KG1 (cell line): ENCODE measurements at regions not wholly inside any gene's neighbourhood (a gene's known extent, or its start where the extent isn't known, plus 50 kb on each side); places are given as distances from the start of the nearest gene placed in this dataset.
A peak's percentile ranks its signal among the peaks of the same experiment; 100 is the strongest.
"Not testable (repeated sequence)": the region's sequence is repeated elsewhere in the genome, so short reads cannot be mapped to it uniquely, and the experiment has no call there.

Experiments used
- DNase-seq: peaks from one replicate; lab custom pipeline; 2025; lab: John Stamatoyannopoulos, UW

DNA sequence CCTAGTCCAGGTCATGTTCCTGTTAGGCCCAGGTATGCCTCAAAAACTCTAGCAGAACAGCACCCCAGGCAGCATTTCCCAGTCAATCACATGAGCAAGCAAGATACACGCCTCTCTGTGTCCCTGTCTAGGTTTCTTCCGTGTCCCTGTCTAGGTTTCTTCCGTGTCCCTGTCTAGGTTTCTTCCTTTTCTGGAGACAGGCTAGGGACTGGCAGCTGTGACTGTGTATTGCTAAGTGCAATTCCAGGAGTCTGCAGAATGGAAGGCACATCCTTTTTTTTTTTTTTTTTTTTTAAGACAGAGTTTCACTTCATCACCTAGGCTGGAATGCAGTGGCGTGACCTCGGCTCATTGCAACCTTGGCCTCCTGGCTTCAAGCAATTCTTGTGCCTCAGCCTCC, 77.6 kb downstream of the SETD4 start:
- no peak for DNase-seq

DNA sequence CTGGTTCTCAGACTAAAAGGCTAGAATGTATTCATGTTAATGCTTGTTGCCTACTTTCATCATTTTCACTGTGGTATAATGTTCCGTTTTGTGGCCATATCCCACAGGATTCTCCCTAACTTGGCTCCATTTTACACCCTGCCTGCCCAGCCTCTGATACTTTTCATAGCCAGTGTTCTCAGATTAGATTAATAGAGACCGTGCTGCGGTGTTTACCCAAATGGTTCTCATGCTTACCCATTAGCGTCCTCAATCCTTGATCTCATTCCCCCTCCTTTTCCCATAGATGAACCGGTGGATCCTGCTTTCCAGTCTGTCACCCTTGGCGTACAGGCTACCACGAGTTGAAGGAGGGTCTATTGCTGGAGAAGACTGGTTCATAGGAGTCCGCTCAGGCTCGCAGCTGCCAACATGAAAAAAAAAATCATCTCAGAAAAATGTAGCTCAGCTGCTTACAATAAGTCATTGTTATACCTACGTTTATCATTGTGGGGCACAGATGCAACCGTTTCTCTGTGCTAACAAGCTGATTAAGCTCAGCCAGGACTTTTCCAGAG, 78.7 kb downstream of the SETD4 start:
- DNase-seq = no peak

DNA sequence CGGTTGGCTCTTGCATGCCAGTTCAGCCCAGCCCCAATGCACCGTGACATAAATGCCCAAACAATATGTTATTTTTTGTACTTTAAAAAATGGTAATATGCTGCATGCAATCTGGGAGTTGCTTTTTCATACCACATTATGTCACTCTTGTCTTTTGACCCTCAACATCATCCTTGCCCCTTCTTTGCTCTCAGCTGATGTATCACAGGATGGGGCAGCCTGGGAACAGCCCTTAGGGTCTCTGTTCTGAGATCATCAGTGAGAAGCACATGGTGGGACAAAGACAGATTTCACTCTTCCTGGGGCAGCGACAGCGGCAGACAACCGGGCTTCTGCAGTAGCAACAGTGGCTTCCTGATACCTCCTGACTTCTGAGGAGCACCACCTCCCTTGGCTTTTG, 79.5 kb downstream of the SETD4 start:
- no peak for DNase-seq

DNA sequence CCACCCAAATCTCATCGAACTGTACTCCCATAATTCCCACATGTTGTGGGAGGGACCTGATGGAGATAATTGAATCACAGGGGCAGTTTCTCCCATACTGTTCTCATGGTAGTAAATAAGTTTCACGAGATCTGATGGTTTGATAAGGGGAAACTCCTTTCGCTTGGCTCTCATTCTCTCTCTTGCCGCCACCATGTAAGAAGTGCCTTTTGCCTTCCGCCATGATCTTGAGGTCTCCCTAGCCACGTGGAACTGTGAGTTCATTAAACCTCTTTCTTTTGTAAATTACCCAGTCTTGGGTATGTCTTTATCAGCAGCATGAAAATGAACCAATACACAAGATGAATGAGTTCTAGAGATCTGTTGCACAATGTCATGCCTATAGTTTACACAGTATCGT, 82.5 kb downstream of the SETD4 start:
- not testable (repeated sequence) for DNase-seq

DNA sequence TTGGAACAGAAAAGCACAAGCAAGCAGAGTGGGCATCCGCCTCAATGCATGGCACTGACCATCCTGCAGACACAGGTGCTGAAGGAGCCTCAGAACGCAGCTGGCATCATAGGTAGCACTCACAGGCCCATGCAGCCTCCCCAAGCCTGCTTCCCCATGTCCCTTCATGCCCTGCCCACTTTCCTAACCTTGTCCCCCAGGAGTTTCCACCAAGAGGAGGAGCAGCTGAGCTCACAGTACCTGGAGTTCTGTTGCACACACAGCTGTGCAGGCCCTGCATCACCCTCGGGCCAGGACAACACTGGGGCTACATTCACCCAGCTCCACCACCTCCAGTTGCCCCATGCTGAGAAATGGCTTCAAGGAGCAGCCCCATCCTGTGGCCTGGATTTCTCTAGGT, 83.4 kb downstream of the SETD4 start:
- no peak for DNase-seq

DNA sequence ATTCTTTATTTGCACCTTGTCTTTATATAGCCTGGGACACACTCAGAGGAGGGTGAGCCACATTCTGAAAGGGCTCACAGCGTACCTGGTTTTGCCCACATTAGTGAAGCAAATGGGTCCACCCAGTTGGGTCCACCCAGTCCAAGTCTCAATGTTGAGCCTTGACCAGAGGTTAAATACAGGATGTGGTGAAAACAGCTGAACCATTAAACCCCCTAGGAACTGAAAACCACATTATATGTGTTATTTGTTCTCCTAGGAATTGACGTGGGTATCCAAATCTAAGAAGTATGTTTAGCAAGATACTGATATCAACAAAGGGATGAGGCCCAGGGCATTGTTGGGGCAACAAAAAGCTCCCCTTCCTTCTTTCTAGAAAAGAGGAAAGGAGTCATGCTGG, 83.8 kb downstream of the SETD4 start:
- DNase-seq = no peak

DNA sequence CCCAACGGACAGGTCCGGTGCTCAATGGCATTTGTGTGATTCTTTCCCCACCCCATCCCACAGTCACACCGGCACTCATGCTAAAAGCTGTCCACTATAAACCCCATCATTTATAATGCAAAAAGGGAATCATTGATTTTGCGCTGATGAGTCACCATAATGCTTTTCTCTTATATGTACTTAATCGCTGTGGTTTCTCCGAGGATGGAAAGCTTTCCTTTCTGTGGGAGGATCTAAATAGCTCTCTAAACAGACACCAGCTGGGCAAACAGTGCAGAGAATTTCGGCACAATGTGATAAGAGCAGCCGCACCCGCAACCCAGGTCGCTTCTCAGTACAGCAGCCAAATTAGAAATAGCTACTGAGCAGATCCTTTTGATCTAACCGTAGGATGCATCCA, 85.6 kb downstream of the SETD4 start:
- DNase-seq = no peak

DNA sequence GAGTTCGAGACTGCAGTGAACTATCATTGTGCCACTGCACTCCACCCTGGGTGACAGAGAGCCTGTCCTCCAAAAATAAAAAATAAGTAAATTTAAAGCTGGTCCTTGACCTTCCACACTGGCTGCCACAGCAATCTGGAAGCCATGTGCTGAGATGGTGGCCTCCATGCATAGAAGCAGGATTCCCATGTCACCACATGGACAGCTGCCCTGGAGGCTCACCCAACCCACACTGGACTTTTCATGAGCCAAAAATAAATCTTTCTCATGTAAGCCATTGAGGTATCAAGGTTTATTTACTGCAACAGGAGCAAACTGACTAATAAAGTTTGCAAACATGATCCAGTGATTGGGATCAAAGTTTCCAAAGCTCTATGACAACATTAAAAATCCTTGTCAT, 88.5 kb downstream of the SETD4 start:
- no peak for DNase-seq

DNA sequence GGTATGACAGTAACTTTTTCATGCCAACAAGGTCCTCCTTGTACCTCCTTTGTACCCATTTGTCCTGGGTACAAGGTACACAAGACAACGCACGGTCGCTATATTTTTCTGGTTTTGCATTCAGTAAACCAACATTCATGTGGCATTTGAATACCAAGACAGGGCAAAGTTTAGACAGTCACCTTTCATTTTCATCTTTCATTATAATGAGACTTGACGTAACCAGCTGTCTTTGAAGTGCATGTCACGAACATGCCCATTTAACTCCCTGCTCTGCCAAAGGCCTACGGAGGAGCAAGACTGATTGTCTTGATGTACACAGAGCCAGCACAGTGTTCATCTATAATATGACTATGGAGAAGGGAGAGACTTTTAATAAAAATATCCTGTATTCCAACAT, 91.0 kb downstream of the SETD4 start:
- no peak for DNase-seq

DNA sequence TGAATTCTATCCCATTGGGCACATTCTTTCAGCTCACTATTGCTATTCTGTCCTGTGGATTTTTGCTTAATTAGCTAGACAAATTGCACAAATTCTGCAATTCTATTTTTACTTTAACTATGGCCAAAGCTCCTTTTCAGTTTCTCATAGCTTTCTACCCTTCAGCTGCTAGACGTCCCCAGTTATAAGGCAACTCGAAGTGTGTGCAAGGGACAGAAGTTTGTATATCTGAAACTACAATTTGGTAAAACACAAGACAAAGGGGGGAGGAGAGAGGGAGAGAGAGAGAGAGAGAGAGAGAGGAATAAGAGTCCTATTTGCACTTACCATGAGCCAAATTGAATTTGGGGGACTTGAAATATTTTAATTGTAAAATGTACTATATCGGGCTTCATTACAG, 91.8 kb downstream of the SETD4 start:
- no peak for DNase-seq

DNA sequence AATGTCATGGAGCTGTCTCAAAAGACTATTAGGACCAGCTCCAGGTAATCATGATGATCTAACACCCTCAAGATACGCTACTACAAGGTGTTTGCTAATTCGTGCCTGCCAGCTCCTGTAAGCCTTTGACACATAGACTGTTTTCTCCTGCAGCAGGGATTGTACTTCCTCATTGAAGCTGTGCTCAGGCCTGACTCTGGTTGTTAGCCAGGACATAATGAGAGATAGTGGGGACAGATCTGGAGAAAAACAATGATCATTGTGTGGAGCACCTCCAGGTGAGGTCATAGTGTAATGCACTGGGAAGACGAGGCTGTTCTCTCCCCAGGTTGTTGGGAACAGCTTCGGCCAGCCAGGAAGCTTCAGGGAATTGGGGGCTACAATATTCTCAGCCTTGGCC, 94.6 kb downstream of the SETD4 start:
- no peak for DNase-seq

DNA sequence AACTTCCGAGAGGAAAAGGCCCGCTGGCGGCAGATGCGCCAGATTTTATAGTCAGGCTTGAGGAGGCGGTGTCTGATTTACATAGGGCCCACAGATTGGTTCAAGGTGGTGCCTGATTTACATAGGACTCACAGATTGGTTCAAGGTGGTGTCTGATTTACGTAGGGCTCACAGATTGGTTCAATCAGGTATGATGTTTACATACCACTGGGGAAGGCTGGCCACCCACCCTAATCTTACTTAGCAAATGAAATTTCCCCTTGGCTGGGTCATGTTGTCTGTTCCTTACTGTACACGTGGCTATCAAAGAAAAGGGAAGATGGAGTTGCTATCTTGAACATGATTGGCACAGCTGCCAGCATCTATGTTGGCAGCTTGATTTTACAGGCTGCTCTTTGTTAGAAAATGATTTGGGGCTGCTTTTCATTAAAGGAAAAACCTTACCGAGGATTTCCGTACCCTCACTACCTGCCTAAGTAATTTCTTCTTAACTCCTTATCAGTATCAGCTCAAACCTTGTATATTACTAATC, 96.3 kb downstream of the SETD4 start:
- no peak for DNase-seq

DNA sequence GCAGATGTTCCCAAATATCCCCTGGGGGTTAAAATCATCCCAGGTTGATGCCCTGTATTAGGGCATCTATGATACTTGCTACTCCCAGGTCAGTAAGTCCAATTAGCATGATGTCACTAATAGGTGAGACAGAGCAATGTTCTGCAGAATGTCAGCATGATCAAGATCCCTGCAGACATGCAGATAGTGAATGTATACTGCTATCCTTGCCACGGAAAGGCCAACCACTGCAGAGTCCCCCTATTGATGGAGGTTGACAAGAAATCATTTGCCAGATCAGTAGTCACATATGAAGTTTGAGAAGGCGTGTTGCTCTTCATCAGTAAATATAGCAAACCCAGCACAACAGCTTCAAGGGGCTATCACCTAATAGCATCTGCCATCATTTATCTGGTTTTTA, 97.4 kb downstream of the SETD4 start:
- DNase-seq = no peak

DNA sequence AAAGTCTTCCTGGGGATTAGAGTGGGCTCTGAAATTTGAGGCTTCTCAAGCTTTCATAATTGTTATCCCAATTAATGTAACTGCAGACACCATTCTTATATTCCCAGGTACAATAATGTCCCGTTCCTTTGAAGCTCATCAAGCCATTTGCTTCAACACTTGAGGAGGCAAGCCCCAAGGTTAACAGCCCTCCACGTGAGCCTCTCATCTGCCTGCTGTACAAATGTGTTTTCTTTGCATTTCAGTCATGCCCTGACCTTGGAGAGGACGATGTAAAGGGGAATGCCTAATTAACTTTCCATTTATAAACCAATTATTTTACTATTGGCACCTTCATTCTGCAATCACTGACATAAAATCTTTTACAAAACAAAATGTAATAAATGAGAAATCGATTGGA, 106.3 kb downstream of the SETD4 start:
- no peak for DNase-seq

DNA sequence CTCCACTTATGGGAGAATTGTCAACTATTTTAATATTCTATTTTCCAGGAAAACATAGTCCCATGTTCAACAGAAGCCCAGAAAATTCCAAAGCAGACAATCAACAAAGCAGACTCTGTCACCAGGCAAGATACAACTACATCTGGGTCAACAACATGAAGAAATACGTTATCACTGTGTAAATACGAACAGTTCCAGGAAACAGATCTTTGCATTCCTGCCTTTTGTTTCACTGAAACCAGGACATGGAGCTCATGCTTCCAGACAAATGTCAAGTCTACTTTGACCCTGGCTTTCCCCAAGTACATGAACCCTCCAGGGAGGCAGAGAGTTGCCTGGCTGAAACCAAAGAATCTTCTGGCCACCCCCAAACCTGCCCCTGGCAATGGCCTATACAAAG, 106.7 kb downstream of the SETD4 start:
- no peak for DNase-seq

DNA sequence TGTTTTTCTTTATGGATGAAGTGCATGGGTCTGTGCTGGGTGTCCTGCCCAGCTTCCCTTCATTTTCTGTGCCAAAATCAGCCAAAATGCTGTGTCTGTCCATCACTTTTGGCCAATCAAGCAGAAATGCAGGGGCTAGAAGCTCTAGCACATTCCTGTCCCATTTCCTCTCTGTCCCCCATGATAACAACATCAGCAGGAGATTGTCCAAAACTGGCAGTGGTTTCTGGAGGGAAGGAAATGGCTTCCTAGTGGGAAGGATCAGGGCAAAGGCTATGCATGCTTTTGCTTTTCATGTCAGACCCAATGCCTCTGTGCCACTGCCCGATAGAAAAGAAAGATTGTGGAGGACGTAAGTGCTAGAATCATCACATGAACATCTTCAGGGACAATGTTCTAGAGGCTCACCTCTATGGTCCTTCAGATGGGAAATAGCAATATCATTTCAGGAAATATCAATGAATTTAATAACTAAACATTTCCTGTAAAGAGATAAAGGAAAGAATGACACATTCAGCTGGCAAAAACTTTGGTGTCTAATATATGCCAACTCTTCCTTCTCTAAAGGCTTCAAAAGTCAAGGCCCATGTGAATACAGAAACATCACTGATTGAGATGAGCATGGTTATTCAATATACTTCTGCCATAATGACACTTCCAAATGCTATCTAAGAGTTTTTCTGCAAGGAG, 107.5 kb downstream of the SETD4 start:
- no peak for DNase-seq

DNA sequence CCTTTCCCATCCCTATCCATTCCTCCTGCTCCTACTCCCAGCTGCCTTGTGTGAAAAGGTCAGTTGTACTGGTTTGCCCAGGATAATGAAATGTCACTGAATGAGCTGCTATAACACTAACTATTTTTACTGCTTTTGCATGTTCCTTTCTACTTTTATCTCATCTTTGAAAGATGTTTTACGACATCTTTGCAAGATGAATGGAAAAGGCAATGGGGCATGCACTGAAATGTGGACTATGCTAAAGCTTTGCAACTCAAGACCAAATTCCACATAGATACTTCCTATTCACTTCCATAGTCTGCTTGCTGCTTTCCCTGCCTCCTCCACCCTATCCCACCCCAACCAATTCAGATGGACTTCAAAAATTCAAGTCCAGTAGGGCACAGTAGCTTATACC, 111.3 kb downstream of the SETD4 start:
- DNase-seq = no peak

DNA sequence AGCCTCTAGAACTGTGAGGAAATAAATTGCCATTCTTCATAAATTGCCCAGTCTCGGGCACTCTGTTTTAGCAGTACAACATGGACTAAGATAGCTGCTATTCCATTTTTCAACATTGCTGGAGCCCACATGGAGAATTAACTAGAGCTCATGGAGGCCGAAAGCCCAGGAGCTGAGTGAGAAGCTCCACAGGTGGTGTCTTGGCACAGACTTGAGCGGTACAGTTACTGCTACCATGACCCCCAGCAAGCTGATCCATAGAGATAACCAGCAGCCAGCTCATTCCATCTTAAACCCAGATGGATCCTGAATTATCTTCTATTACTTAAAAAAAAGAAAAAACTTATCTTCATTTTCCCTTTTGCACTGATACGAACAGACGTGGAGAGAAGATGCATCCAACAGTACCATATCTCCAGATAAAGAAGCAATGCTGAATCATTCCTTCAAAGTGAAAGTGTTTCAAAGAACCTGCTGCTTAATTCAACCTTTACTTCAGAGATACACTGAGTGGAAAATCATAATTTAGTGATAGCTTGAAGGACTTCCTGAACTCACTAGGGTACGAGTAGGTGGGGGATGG, 115.1 kb downstream of the SETD4 start:
- DNase-seq = no peak

DNA sequence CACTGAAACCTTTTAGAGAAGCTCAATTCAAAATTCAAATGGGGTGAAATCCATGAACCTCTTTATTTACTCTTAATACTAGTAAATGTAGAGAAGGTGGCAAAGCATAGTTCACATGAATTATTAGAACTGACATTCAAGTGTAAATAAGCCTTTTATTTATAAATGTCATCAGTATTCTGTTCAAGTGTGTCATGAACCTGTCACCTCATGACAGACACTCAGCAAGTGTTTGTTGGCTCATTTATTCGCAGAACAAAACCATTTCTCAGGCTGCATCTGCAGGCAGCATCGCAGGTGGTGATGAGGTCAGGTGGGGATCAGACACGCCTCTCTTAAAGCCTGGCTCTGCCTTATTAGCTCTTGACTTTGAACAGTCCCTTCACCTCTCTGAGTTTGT, 116.6 kb downstream of the SETD4 start:
- DNase-seq = no peak

DNA sequence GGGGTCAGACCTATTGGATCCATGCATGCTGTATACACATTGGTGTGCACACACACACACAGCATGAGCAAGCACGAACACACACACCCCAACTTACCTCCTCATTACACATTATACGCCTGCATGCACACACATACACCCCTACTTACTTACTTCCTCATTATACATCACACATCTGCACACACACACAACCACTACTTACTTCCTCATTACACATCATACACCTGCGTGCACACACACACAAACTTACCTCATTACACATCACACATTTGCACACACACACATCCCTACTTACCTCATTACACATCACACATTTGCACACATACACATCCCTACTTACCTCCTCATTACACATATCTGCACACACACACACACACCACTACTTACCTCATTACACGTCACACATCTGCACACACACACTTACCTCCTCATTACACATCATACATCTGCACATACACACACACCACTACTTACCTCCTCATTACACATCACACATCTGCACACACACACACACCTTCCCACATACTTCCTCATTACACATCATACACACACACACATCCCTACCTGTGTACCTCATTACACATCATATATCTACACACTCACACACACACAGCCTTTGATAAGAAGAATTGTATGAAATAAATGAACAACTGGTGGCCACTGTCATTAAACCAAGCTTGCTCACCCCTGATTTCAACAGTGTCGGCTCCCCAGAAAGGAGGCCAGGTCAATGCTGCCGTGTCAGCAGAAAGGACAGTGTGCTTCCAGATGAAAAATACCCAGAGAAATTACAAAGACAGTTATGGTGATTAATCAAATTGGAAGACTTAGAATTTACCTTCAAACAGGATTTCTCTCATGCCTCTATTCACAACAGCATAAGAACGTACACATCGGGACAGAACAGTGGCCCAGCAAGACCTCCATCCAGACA, 117.8 kb downstream of the SETD4 start:
- DNase-seq = no peak

DNA sequence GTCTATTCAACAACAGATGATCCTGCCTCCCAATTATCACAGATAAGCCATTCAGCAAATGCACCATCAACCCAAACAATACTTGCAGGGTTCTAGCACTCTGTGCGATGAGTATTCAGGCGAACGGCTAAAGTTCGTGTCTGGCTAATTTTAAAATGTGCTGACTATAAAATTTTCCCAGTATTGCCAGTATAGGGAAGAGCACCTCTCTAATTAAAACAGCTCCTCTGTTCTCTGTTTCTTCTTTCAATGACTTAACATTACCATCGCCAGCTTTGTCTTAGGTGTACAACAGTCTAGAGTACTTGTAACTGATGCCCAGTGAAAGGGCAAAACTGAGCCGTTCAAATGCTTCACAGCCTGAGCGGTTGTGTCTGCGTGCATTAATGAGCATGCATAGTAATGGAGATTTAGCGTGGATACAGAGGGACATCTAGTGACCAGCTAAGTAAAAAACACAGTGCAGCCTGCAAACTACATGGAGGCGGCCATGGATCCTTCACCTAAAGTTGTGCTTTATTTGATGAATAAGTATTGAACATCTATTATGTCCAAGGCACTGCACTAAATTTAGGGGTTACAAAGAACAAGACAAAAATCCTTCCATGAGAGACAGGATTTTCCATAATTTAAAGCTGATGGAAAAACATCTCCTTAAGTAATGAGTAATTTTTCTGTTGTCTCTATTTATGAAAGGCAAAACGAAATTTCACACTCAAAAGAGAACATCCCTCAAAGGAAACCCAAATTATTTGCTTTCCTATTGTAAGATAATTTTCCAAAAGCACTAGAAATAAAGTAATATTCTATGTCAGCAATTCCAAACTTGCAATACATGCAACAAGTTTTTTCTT, 120.0 kb downstream of the SETD4 start:
- peak; percentile 30 for DNase-seq

DNA sequence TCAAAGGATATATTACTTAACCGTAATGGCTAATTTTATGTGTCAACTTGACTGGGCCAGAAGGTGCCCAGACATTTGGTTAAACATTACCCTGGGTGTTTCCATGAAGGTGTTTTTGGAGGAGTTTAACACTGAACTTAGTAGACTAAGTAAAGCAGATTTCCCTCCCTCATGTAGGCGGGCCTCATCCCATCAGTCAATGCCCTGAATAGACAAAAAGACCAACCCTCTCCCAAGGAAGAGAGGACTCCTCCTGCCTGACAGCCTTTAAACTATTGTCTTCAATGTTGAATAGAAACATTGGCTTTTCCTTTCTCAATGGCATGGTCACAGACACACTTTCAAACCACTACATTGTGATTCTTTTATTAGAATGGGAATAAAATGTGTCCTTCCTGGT, 121.9 kb downstream of the SETD4 start:
- DNase-seq = no peak
